HG03066 (cell line): ENCODE measurements at regions not wholly inside any gene's neighbourhood (a gene's known extent, or its start where the extent isn't known, plus 50 kb on each side); places are given as distances from the start of the nearest gene placed in this dataset.

Experiments used
- ATAC-seq: cut with Tn5 transposase; IDR thresholded peaks from one replicate; pipeline ENCODE4 v1.9.1; 2021; ENCODE audit warnings: low read depth; ENCODE audit not compliant: unreplicated experiment

DNA sequence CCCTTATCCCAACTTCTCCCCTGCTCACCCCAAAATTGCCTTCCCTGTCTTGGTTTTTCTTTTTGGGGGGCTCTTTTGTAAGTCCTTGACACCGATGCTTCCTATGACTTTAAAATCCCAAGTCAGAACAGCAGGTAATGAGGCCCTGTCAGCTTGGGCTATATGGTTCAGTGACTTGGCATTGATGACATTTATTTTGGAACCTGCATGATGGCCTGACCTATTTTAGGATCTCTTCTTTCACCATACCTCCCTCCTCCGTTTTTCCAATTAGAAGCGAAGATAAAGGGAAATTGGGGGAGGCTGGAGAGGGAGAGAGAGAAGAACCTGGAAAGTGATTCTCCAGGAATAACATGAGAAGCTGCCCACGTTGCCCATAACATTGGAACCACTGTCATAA lies 424.9 kb upstream of the AUTS2 start:
- ATAC-seq = no peak

GRCh38 chr7:69173846-69174245 lies 424.4 kb upstream of the AUTS2 start:
- ATAC-seq = no peak

DNA sequence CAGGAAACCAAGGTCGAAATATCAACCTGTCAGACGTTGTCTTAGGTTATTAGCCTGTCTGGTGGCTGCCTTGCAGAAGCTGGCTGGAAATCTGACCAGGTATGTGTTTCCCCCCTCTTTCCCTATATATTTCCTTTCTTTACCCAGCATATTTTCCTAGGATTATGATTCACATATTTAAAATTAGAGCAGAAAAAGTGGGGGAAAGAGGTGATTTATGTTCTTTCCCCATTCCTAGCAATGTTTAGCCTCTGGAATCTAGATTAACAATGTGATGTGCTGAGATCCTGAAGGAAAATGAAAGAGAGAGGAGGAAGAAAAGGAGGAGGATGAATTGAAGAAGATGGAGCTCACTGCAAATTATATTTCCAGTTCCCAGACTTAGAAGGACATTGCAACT lies 421.4 kb upstream of the AUTS2 start:
- ATAC-seq = no peak

GRCh38 chr7:69177461-69177861 lies 420.8 kb upstream of the AUTS2 start:
- no peak for ATAC-seq

GRCh38 chr7:69177941-69178494 lies 420.3 kb upstream of the AUTS2 start:
- no peak for ATAC-seq

GRCh38 chr7:69180662-69181061 lies 417.6 kb upstream of the AUTS2 start:
- no peak for ATAC-seq

DNA sequence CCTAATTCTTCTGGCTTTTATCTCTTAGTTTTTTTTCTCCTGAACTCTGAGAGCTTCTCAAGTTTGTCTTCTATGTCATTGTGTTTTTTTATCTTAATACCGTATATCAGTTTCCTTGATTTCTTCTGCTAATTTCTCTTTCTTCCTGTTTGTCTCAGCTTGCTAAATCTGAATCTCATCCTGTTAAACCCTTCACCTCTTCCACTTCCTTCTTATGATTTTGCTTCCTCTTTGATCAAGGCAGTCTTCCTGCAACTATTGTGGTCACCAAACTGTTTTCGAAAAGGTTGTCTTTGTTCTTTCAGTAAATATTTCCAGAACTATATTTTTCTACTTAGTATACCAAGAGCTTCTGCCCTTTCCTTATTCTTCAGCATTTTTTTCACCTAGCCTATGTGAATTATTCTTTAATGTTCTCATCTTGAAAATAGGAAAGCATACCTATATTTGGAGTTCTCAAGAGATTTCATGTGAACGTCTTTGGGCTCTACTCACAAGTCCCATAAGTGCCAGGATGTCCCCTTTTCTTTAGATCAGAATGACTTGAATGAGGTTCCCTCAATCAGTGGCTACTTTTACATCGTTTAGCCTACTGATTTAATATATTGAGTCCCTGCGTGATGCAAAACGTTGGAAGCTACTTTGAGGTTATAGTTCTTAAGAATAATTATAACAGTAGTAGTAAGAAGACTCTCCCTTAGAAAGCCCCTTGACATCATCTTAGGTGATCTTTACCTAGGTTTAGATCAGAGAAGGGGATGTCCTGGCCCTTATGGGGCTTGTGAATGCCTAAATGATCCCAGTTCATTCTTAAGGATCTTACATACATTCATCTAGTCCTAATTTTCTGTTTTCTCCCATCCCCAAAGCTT lies 415.4 kb upstream of the AUTS2 start:
- ATAC-seq = no peak

GRCh38 chr7:69184339-69184738 lies 413.9 kb upstream of the AUTS2 start:
- ATAC-seq = no peak

- ATAC-seq = no peak
Measured at GRCh38 chr7:69185170-69185569, 413.1 kb upstream of the AUTS2 start.

- ATAC-seq = no peak
Measured at GRCh38 chr7:69186974-69187373, 411.3 kb upstream of the AUTS2 start.

DNA sequence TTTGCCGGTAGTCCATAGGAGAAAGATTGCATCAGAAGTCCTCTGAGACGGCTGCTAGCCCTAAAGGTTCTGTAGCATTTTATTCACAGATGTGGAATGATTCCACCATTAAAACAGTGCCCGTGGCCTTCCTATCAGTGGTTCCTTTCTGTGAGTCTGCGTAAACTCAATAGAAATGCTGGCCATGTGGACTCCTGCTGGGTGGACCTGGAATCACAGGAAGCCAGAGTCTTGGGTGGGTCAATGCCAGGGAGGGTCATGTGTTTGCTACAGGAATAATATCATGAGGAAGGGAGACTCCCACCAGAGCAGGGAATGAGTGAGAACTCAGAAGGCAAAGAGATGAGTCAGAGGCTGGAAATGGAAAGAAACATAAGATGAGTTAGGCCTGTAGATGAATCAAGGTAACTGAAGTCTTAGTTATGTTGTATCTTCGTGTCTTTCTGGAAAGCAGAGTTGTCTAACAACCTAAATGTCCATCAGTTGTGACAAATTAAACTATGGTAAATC lies 410.4 kb upstream of the AUTS2 start:
- ATAC-seq = no peak

- ATAC-seq = no peak
Measured at GRCh38 chr7:69189406-69189805, 408.9 kb upstream of the AUTS2 start.

GRCh38 chr7:69190025-69190424 lies 408.2 kb upstream of the AUTS2 start:
- ATAC-seq = no peak

DNA sequence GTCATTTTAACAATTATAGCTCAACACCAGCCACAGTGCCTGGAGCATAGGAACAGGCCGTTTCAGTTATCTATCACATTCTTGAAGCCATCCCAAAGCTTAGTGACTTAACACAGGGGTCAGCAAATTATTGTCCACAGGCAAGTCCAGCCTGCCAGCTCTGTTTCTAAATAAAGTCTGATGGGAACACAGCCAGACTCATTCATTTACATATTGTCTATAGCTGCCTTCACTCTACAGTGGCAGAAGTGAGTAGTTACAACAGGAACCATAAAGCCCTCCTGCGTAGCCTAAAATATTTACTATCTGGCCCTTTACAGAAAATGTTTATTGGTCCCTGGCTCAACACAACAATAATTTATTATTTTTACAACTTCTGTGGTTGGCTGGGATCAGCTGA lies 407.5 kb upstream of the AUTS2 start:
- ATAC-seq = no peak

DNA sequence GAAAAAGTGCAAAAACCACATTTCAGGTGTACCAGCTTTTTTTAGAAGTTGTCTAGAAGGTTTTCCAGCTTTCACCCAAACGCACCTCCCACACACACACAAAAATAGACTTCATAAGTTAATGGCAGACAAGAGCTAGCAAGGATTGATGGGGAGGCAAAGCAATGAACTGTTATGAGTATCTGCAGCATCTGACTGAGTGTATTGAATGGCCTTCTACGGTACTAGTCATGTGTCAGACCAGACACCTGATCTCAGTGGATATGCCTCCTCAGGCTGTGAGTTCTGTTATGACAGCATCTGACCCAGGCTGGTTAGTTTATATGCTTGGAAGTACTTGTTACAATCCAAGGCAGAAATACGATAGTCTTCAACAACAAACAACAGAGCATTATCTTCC lies 406.1 kb upstream of the AUTS2 start:
- ATAC-seq = peak; percentile 67

DNA sequence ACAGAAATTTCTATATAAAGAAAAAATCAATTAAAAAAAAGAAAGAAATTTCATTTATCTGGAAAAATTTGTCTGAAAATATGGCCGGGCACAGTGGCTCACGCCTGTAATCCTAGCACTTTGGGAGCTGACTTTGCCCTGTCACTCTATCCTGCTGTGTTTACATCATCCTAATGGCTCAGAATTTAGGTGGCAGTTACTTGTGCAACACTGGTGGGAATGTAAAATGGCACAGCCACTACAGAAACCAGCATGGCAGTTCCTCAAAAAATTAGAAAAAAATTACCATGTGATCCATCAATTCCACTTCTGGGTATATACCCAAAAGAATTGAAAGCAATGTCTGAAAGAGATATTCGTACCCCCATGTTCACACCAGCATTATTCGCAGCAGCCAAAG lies 405.2 kb upstream of the AUTS2 start:
- ATAC-seq = no peak

GRCh38 chr7:69196593-69196992 lies 401.7 kb upstream of the AUTS2 start:
- no peak for ATAC-seq

DNA sequence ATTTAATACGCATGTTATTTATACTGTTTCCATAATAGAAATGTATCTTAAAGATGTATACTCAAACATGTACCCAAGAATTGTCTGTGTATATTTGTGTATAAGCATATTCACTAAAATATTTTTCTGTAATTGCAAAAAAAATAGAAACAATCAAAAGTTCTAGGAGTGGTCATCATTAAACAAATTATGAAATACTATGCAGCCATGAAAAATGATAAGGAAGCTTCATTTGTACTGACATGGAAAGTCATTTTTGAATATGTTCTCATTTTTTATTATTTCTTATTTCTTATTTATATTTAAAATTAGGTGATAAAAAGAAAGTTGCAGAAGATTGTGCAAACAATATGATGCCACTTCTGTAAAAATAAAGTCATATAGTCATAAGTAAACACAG lies 400.0 kb upstream of the AUTS2 start:
- ATAC-seq = no peak

- ATAC-seq = no peak
Measured at GRCh38 chr7:69199041-69199440, 399.2 kb upstream of the AUTS2 start.

DNA sequence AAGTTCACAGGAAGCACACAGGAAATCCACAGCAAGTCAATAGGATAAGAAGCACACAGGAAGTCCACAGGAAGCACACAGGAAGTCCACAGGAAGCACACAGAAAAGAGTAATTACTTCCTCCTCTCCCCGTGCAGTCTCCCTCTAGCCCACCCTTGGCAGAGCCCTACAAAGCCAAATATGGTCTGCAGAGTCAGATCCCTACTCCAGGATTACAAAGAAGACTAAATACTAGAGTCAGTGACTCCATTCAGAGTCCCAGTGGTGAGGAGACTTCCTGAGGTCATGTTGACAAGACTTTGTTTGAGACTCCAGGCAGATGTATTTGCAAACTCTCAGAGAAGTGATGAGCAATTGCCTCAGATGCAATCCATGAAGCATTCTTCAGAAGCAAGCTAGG lies 398.6 kb upstream of the AUTS2 start:
- ATAC-seq = no peak

DNA sequence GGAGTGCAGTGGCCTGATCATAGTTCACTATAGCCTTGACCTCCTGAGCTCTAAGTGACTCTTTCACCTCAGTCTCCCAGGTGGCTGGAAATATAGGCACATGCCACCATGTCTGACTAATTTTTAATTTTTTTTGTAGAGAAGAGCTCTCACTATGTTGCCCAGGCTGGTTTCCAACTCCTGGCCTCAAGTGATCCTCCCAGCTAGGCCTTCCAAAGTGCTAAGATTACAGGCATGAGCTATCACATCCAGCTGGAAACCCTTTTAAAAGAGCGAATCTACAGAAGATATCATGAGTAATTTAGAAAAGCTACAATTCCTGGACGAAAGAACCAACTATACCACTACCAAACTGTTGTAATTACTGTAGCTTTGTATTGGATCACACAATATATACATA lies 394.4 kb upstream of the AUTS2 start:
- no peak for ATAC-seq

DNA sequence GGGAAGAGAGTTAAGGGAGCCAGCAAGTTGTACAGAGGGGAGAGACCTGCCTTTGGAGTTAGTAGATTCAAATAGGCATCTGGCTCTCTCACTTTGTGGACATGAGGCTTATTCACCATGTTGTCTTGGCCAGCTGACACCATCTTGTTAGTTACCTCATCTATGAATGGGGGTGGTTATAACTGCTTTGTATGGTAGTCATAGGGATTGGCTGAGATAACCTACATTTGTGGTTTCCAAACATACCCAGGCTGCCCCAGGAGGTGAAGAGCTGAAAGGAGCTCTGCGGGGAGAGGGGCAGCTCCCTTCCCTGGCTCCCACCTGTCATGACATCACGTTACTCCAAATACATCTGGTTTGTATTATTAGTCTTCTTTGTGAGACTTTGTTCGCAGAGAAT lies 393.3 kb upstream of the AUTS2 start:
- no peak for ATAC-seq
